ENCODE measurements at regions not wholly inside any gene's neighbourhood (a gene's known extent, or its start where the extent isn't known, plus 50 kb on each side); places are given as distances from the start of the nearest gene placed in this dataset.
"Not testable (repeated sequence)": the region's sequence is repeated elsewhere in the genome, so short reads cannot be mapped to it uniquely, and the experiment has no call there.

DNA sequence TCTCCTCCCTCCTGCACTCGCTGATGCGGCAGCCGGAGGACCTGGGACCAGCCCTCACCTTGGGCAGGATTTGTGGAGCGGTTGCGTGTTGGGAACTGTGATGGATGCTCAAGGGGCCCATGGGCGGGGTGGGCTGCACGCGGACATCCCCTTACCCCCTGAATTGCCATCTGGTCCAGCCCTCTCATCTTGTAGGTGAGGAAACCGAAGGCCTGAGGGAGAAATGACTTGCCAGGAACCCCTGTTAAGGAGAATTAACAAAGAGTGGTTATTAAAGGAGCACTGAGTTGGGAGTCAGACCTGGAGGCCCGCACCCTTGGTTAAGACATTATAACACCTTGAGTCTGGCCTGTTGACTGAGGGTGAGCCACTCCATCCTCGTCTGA, 2752.2 kb downstream of the RPIA start:
- H4K20me1 ChIP-seq (replicated peaks; ENCODE audit: control insufficient read depth, extremely low read depth, insufficient read depth, low read length); DNase-seq (ENCODE audit: low read depth, low spot score); BruUV-seq (replicated peaks); H3K79me2 ChIP-seq (ENCODE audit: control insufficient read depth, insufficient read depth, low read length); H3K36me3 ChIP-seq (ENCODE audit: control insufficient read depth in 2 of 2, extremely low read depth in 1 of 2, insufficient read depth in 2 of 2, low read length in 2 of 2); H2AFZ ChIP-seq (ENCODE audit: low read depth, low read length); H3K27ac ChIP-seq (ENCODE audit: insufficient read depth, low read depth, low read length); H3K4me3 ChIP-seq (replicated peaks in 1 of 3; ENCODE audit: insufficient read depth in 1 of 3, low read depth in 1 of 3, low read length in 3 of 3); H3K4me2 ChIP-seq (ENCODE audit: insufficient read depth, low read length); intact Hi-C loops (cut with micrococcal nuclease); H3K9me1 ChIP-seq (replicated peaks; ENCODE audit: control insufficient read depth, extremely low read depth, insufficient read depth, low read length); H3K9me3 ChIP-seq (replicated peaks; ENCODE audit: control insufficient read depth, insufficient read depth, low read length); FAIRE-seq; H3K4me1 ChIP-seq (ENCODE audit: control insufficient read depth, extremely low read depth, insufficient read depth, low read length); dilution Hi-C loops (cut with MboI; ENCODE audit: extremely low pct_ligation_motif_present, low sequenced_read_pairs); H3K9ac ChIP-seq (replicated peaks; ENCODE audit: extremely low read depth, insufficient read depth, low read length); POLR2A ChIA-PET; CTCF ChIA-PET: not testable (repeated sequence)
- H3K27me3 ChIP-seq (ENCODE audit: control insufficient read depth in 2 of 2, insufficient read depth in 2 of 2, low read length in 2 of 2), result peaks cover 10 to 14% of the 10 kb centered on the region in 2 experiments

DNA sequence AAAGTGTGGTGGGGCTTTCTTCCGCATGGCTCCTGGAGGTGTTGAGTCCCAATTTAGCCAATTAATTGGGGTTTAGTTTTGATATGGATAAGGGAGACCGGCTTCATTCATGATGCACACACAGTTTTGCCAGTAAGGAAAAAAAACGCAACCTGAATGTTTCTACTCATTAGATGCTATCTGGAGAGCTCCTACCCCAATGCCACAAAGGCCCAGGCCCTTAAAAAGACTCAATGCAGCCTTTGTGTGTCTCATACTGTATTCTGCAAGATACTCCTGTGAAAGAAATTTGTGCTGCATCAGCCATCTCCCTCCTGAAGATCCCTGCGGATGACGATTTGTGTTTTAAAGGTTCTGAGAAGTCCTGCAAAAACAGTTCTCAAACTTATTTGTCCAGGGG, 2754.2 kb downstream of the RPIA start:
- H3K27ac ChIP-seq (ENCODE audit: insufficient read depth, low read depth, low read length); H3K36me3 ChIP-seq (ENCODE audit: control insufficient read depth in 2 of 2, extremely low read depth in 1 of 2, insufficient read depth in 2 of 2, low read length in 2 of 2); H3K9ac ChIP-seq (replicated peaks; ENCODE audit: extremely low read depth, insufficient read depth, low read length); dilution Hi-C loops (cut with MboI; ENCODE audit: extremely low pct_ligation_motif_present, low sequenced_read_pairs); CTCF ChIA-PET; FAIRE-seq; intact Hi-C loops (cut with micrococcal nuclease); H3K4me1 ChIP-seq (ENCODE audit: control insufficient read depth, extremely low read depth, insufficient read depth, low read length); DNase-seq (ENCODE audit: low read depth, low spot score); H3K79me2 ChIP-seq (ENCODE audit: control insufficient read depth, insufficient read depth, low read length); H4K20me1 ChIP-seq (replicated peaks; ENCODE audit: control insufficient read depth, extremely low read depth, insufficient read depth, low read length); H3K4me2 ChIP-seq (ENCODE audit: insufficient read depth, low read length); H3K9me1 ChIP-seq (replicated peaks; ENCODE audit: control insufficient read depth, extremely low read depth, insufficient read depth, low read length); H3K9me3 ChIP-seq (replicated peaks; ENCODE audit: control insufficient read depth, insufficient read depth, low read length); H3K4me3 ChIP-seq (replicated peaks in 1 of 3; ENCODE audit: insufficient read depth in 1 of 3, low read depth in 1 of 3, low read length in 3 of 3); POLR2A ChIA-PET; BruUV-seq (replicated peaks); H2AFZ ChIP-seq (ENCODE audit: low read depth, low read length): not testable (repeated sequence)
- peaks cover 10 to 14% of the 10 kb centered on the region in 2 experiments for H3K27me3 ChIP-seq (ENCODE audit: control insufficient read depth in 2 of 2, insufficient read depth in 2 of 2, low read length in 2 of 2)

DNA sequence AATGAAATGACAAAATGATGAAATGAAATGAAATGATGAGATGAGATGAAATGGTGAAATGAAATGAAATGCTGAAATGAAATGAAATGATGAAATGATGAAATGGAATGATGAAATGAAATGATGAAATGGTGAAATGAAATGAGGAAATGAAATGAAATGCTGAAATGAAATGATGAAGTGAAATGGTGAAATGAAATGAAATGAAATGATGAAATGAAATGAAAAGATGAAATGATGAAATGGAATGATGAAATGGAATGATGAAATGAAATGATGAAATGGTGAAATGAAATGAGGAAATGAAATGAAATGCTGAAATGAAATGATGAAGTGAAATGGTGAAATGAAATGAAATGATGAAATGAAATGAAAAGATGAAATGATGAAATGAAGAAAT, 2755.0 kb downstream of the RPIA start:
- BruUV-seq (replicated peaks); CTCF ChIA-PET: not testable (repeated sequence)

DNA sequence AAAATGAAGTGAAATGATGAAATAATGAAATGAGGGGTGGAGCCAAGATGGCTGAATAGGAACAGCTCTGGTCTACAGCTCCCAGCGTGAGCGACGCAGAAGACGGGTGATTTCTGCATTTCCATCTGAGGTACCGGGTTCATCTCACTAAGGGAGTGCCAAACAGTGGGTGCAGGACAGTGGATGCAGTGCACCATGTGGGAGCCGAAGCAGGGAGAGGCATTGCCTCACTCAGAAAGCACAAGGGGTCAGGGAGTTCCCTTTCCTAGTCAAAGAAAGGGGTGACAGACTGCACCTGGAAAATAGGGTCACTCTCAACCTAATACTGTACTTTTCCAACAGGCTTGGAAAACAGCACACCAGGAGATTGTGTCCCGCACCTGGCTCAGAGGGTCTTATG, 2755.4 kb downstream of the RPIA start:
- dilution Hi-C loops (cut with MboI; ENCODE audit: extremely low pct_ligation_motif_present, low sequenced_read_pairs); intact Hi-C loops (cut with micrococcal nuclease); CTCF ChIA-PET; H3K4me2 ChIP-seq (ENCODE audit: insufficient read depth, low read length); H3K79me2 ChIP-seq (ENCODE audit: control insufficient read depth, insufficient read depth, low read length); H3K27ac ChIP-seq (ENCODE audit: insufficient read depth, low read depth, low read length); H4K20me1 ChIP-seq (replicated peaks; ENCODE audit: control insufficient read depth, extremely low read depth, insufficient read depth, low read length); DNase-seq (ENCODE audit: low read depth, low spot score); FAIRE-seq; BruUV-seq (replicated peaks); H3K9me1 ChIP-seq (replicated peaks; ENCODE audit: control insufficient read depth, extremely low read depth, insufficient read depth, low read length); H3K9me3 ChIP-seq (replicated peaks; ENCODE audit: control insufficient read depth, insufficient read depth, low read length); H3K9ac ChIP-seq (replicated peaks; ENCODE audit: extremely low read depth, insufficient read depth, low read length); POLR2A ChIA-PET; H3K4me3 ChIP-seq (replicated peaks in 1 of 3; ENCODE audit: insufficient read depth in 1 of 3, low read depth in 1 of 3, low read length in 3 of 3); H3K36me3 ChIP-seq (ENCODE audit: control insufficient read depth in 2 of 2, extremely low read depth in 1 of 2, insufficient read depth in 2 of 2, low read length in 2 of 2); H2AFZ ChIP-seq (ENCODE audit: low read depth, low read length); H3K4me1 ChIP-seq (ENCODE audit: control insufficient read depth, extremely low read depth, insufficient read depth, low read length): not testable (repeated sequence)
- peaks cover 8 to 14% of the 10 kb centered on the region in 2 experiments for H3K27me3 ChIP-seq (ENCODE audit: control insufficient read depth in 2 of 2, insufficient read depth in 2 of 2, low read length in 2 of 2)

More for the DNA sequence above, 2755.0 kb downstream of the RPIA start:
- H3K4me1 ChIP-seq (ENCODE audit: control insufficient read depth, extremely low read depth, insufficient read depth, low read length); DNase-seq (ENCODE audit: low read depth, low spot score); H4K20me1 ChIP-seq (replicated peaks; ENCODE audit: control insufficient read depth, extremely low read depth, insufficient read depth, low read length); H3K9ac ChIP-seq (replicated peaks; ENCODE audit: extremely low read depth, insufficient read depth, low read length); intact Hi-C loops (cut with micrococcal nuclease); H2AFZ ChIP-seq (ENCODE audit: low read depth, low read length); FAIRE-seq; H3K9me1 ChIP-seq (replicated peaks; ENCODE audit: control insufficient read depth, extremely low read depth, insufficient read depth, low read length); H3K4me2 ChIP-seq (ENCODE audit: insufficient read depth, low read length); H3K36me3 ChIP-seq (ENCODE audit: control insufficient read depth in 2 of 2, extremely low read depth in 1 of 2, insufficient read depth in 2 of 2, low read length in 2 of 2); H3K9me3 ChIP-seq (replicated peaks; ENCODE audit: control insufficient read depth, insufficient read depth, low read length); H3K4me3 ChIP-seq (replicated peaks in 1 of 3; ENCODE audit: insufficient read depth in 1 of 3, low read depth in 1 of 3, low read length in 3 of 3); H3K27ac ChIP-seq (ENCODE audit: insufficient read depth, low read depth, low read length); POLR2A ChIA-PET; H3K79me2 ChIP-seq (ENCODE audit: control insufficient read depth, insufficient read depth, low read length); dilution Hi-C loops (cut with MboI; ENCODE audit: extremely low pct_ligation_motif_present, low sequenced_read_pairs): not testable (repeated sequence)
- H3K27me3 ChIP-seq (ENCODE audit: control insufficient read depth in 2 of 2, insufficient read depth in 2 of 2, low read length in 2 of 2), result peaks cover 10 to 14% of the 10 kb centered on the region in 2 experiments

Measured in endothelial cell of umbilical vein (primary cell).